GM12891 (cell line): ENCODE measurements at regions not wholly inside any gene's neighbourhood (a gene's known extent, or its start where the extent isn't known, plus 50 kb on each side); places are given as distances from the start of the nearest gene placed in this dataset.

Source experiments
- DNase-seq: peaks from one replicate; pipeline ENCODE4 v3.0.0; 2011; ENCODE audit warnings: low spot score; ENCODE audit not compliant: insufficient read length
- FAIRE-seq: peaks from 2 replicates; lab custom pipeline; 2011; peaks lifted over from hg19 to GRCh38; lab: Jason Lieb, UNC
- PAX5 ChIP-seq: IDR thresholded peaks from 2 replicates; pipeline ENCODE4 v1.6.1; 2011; ENCODE audit warnings: low read length, moderate library complexity, mild to moderate bottlenecking; ENCODE audit not compliant: insufficient read depth, severe bottlenecking
- POLR2A ChIP-seq: IDR thresholded peaks from 2 replicates; pipeline ENCODE4 v1.6.1; 2011; ENCODE audit warnings: low read depth, low read length, control low read depth
- POLR2AphosphoS5 ChIP-seq: IDR thresholded peaks from 2 replicates; pipeline ENCODE4 v1.6.1; 2011; ENCODE audit warnings: low read depth, low read length, control low read depth
- POU2F2 ChIP-seq: IDR thresholded peaks from 2 replicates; pipeline ENCODE4 v1.6.1; 2011; ENCODE audit warnings: low read depth, mild to moderate bottlenecking, control low read depth, low read length, moderate library complexity
- SPI1 ChIP-seq: IDR thresholded peaks from 2 replicates; pipeline ENCODE4 v1.6.1; 2011; ENCODE audit warnings: low read depth, low read length, control low read depth
- TAF1 ChIP-seq: IDR thresholded peaks from 2 replicates; pipeline ENCODE4 v1.6.1; 2011; ENCODE audit warnings: low read depth, low read length, control low read depth

DNA sequence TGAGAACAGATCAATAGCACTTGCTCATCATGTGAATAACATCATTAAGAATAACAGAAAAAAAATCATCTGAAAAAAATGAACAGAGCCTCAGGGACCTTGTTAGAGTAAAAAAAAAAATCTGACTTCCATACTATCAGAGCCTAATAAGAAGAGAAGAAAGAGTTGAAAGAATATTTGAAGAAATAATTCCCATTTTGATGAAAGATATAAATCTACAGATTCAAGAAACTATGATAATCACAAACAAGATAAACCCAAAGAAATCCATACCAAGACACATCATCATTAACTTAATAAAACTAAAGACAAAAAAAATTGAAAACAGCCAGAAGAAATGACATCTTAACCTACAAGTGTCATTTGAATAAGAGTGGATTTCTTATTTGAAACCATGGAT, 134.4 kb downstream of the BMS1 start:
- FAIRE-seq: no peak
- DNase-seq: no peak
- TF ChIP-seq TAF1 (no peak), POLR2A (no peak), POU2F2 (no peak), POLR2AphosphoS5 (no peak), PAX5 (no peak)

DNA sequence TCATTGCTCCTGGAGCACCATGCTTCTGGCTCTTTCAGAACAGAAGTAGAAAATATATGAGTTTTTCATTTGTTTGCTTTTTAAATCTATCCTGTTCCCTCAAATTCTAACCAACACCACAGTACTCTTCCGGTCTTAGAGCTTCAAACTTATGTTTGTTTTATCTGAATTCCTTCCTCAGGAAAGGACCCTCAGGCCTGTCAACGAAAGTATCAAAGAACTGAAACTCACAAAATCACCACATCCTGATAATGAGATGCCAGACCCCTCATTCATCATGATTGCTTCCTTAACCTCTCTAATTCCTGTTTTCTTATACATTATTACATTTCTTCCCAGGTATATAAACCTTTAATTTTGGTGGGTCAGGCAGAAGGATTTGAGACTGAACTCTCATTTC, 135.2 kb downstream of the BMS1 start:
- TF ChIP-seq PAX5: no peak
- no peak for TF ChIP-seq POLR2A
- TF ChIP-seq SPI1: no peak
- TF ChIP-seq POU2F2: no peak
- no peak for TF ChIP-seq POLR2AphosphoS5
- TF ChIP-seq TAF1: no peak
- FAIRE-seq (no peak), DNase-seq (no peak)

DNA sequence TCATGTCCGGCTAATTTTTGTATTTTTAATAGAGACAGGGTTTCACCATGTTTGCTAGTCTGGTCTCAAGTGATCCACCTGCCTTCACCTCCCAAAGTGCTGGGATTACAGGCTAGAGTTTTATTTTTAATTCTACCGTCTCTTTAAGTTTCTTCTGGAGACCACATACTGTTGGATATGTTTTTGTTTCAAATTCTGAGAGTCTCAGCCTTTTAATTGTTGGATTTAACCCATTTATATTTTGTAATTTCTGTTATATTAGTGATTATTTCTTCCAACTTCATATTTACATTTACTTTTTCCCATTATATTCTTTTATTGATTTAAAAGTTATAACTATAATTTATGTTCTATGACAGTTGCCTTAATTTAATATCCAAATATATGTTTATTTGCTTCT, 139.4 kb downstream of the BMS1 start:
- FAIRE-seq: no peak
- no peak for DNase-seq
- no peak for TF ChIP-seq POLR2A
- no peak for TF ChIP-seq POLR2AphosphoS5

DNA sequence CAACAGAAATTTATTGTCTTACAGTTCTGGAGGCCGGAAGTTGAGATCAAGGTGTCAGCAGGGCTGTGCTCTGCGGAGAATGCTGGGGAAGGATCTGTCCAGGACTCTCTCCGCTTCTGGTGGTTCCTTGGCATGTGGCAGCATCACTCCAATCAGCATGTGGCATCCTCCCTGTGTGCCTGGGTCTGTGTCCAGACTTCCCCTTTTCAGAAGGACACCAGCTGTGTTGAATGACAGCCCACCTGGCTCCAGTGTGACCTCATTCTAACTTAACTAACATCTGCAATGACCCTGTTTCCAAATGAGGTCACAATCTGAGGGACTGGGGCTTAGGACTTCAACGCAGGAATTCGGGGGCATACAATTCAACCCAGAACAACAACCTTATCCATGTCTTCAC, 141.9 kb downstream of the BMS1 start:
- FAIRE-seq (no peak), DNase-seq (no peak)
- TF ChIP-seq POLR2A: no peak
- 0 out of 2 replicates have a peak, but pooled peaks have one; percentile 24 for TF ChIP-seq SPI1
- no peak for TF ChIP-seq TAF1

DNA sequence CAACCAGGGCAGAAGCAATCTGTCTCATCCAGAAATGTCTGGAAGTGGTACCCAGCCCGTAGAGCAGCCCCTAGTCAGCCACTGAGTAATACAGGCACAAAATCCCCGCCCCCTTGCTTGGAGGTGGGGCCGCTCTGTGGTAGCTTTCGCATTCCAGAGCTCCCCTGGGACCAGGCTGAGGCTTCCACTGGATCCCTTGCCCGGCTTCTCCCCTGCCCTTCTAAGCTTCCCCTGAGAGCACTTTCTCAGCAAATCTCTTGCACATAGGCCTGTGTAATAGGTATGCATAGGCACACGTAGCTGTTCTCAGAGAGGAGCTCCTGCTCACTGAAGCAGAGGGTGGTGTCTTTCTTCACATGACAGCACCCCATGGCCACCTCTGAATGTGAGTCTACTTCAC, 144.2 kb downstream of the BMS1 start:
- DNase-seq (no peak), FAIRE-seq (no peak)
- TF ChIP-seq SPI1 (no peak), POLR2AphosphoS5 (no peak), POU2F2 (no peak), POLR2A (no peak), PAX5 (no peak), TAF1 (no peak)

DNA sequence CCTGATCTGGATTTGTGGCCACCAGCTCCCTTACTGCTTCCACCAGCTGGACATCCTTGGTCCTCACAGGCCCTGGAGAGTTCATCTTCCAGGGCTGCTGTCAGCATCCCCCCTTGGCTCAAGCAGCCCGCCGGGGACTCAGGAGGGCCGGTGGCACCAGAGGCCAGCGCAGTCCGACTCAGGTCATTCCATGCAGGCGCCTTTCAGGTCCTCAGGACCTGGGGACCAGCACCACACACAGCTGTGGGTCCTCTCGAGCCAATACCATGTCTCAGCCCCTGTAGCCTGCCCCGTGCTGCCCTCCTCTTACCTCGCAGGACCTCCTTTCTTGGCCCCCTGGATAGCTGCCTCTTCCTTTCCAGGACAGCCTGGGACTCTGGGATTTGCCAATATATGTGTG, 145.5 kb downstream of the BMS1 start:
- FAIRE-seq (no peak), DNase-seq (no peak)
- no peak for TF ChIP-seq POLR2AphosphoS5
- TF ChIP-seq PAX5: no peak
- no peak for TF ChIP-seq POU2F2
- no peak for TF ChIP-seq SPI1
- no peak for TF ChIP-seq TAF1
- TF ChIP-seq POLR2A: no peak

DNA sequence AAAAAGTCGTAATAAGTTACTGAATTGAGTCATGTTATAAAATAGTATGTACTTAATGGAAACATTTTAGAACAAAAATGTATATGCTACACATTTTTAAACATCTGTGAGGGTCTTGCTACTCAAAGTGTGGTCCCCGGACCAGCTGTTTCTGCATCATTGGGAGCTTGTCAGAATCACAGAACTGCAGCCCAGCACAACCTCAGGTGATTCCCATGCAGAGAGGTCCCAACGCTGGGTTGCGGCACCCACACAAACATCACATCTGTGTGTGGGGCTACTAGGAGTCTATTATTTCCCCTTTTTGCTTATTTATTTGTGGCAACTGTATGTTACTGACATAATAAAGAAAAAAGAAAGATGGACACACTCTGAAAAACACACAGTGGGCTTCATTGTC, 146.6 kb downstream of the BMS1 start:
- TF ChIP-seq TAF1 (no peak), POLR2A (no peak), POU2F2 (no peak), POLR2AphosphoS5 (no peak), PAX5 (no peak), SPI1 (no peak)
- no peak for FAIRE-seq
- DNase-seq: no peak

DNA sequence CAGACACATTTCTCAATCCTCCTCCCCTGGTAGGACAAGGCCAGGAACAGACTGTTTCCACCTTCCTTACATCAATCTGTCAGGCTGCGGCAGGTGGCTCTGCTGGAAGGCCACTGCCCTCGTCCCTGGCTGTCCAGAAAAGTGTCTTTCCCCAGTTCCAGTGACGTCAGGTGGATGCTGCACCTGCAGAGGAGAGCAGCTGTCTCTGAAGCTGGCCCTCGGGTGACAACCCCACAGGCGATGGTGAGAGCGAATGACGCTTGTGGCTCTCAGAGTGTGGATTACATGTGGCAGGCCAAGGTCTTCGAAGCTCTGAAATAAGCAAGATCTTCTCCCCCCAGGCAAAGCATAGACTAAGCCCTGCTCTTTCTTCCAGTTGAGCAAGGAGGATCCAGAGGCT, 146.9 kb upstream of the RET start:
- FAIRE-seq (no peak), DNase-seq (no peak)
- TF ChIP-seq POLR2A (no peak), TAF1 (no peak), POLR2AphosphoS5 (no peak), PAX5 (no peak), SPI1 (no peak), POU2F2 (no peak)

DNA sequence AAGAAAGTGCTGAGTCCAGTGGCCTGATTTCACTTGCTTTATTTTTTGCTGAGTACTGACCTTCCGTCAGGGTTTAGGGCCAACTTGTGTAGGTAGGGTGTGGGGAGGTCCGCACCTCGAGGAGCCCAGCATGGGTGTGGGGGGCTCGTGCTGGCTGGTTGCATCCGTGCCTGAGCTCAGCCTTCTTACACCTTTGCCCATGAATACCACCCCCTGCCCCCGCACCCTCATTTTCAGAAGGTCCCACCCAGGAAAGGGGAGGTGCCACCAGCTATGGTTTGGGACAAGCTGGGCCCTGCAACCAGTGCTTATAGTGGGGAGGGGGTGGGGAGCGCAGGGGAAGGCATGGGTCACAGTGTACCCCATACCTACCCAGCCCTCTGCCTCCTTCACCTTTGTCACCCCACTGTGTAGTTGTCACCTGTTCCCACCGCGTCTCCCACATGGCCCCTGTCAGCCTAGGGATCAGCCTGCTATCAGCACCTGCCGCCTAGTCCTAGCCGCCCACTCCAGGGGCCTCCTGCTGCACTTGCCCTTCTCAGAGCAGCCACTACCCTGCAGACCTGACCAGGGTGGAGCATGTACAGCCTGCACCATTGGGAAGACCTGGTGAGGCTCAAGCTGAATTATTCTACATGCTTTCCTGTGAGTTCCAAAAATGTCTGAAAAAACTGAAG, 146.2 kb upstream of the RET start:
- TF ChIP-seq PAX5 (no peak), POU2F2 (no peak), SPI1 (no peak), TAF1 (no peak), POLR2A (no peak)
- DNase-seq (no peak), FAIRE-seq (no peak)

DNA sequence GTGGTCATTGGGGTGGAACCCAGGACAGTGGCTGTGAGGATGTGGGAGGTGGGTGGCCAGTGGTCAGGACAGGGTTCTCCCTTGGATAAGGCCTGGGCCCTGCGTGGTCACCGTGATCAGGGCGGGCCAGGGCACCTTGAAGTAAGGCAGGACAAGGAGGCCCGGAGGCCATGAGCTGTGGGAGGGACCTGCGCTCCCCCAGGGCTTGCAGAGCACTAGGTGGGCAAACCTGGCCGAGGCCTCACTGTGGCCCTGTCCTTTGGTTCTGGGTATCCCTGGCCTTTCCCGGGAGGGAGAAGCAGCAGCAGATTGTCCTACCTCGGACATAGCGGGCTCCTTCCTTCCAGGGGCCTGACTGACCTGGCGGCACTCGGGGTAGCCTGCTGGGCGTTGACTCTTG, 144.8 kb upstream of the RET start:
- no peak for TF ChIP-seq POU2F2
- TF ChIP-seq TAF1: no peak
- TF ChIP-seq POLR2AphosphoS5: no peak
- TF ChIP-seq SPI1: no peak
- TF ChIP-seq PAX5: no peak
- TF ChIP-seq POLR2A: no peak
- no peak for FAIRE-seq

More for the DNA sequence above, 144.8 kb upstream of the RET start:
- no peak for DNase-seq
